ENCODE measurements at regions not wholly inside any gene's neighbourhood (a gene's known extent, or its start where the extent isn't known, plus 50 kb on each side); places are given as distances from the start of the nearest gene placed in this dataset.
A peak's percentile ranks its signal among the peaks of the same experiment; 100 is the strongest.

GRCh38 chr5:107112216-107112615 lies 558.5 kb downstream of the EFNA5 start:
- DNase-seq (ENCODE audit: low read depth) = no peak
- H3K4me3 ChIP-seq (ENCODE audit: low read length) = no peak overlapping the region
- TF ChIP-seq CTCF (conservative IDR thresholded peaks at IDR 0.05; ENCODE audit: low read depth, low read length) = no peak

- H3K4me3 ChIP-seq (ENCODE audit: low read length) = no peak overlapping the region
- DNase-seq (ENCODE audit: low read depth) = no peak
- TF ChIP-seq CTCF (conservative IDR thresholded peaks at IDR 0.05; ENCODE audit: low read depth, low read length) = peak; percentile 14
Observed at GRCh38 chr5:107104040-107104995, 566.4 kb downstream of the EFNA5 start.

- no peak overlapping the region for H3K4me3 ChIP-seq (ENCODE audit: low read length)
- no peak for TF ChIP-seq CTCF (conservative IDR thresholded peaks at IDR 0.05; ENCODE audit: low read depth, low read length)
- DNase-seq (ENCODE audit: low read depth) = no peak
Observed at GRCh38 chr5:107103522-107103921, 567.2 kb downstream of the EFNA5 start.

- no peak for TF ChIP-seq CTCF (conservative IDR thresholded peaks at IDR 0.05; ENCODE audit: low read depth, low read length)
- H3K4me3 ChIP-seq (ENCODE audit: low read length) = no peak overlapping the region
Observed at GRCh38 chr5:107100121-107100520, 570.6 kb downstream of the EFNA5 start.

GRCh38 chr5:107099506-107099905 lies 571.2 kb downstream of the EFNA5 start:
- H3K4me3 ChIP-seq (ENCODE audit: low read length) = no peak overlapping the region
- TF ChIP-seq CTCF (conservative IDR thresholded peaks at IDR 0.05; ENCODE audit: low read depth, low read length) = no peak
- DNase-seq (ENCODE audit: low read depth) = no peak

More at GRCh38 chr5:107100121-107100520, 570.6 kb downstream of the EFNA5 start:
- peak; percentile 59 for DNase-seq (ENCODE audit: low read depth)

GRCh38 chr5:107092695-107093094 lies 578.0 kb downstream of the EFNA5 start:
- no peak for DNase-seq (ENCODE audit: low read depth)
- no peak for TF ChIP-seq CTCF (conservative IDR thresholded peaks at IDR 0.05; ENCODE audit: low read depth, low read length)

GRCh38 chr5:107090506-107090905 lies 580.2 kb downstream of the EFNA5 start:
- H3K4me3 ChIP-seq (ENCODE audit: low read length) = no peak overlapping the region
- TF ChIP-seq CTCF (conservative IDR thresholded peaks at IDR 0.05; ENCODE audit: low read depth, low read length) = no peak
- DNase-seq (ENCODE audit: low read depth) = no peak

More at GRCh38 chr5:107092695-107093094, 578.0 kb downstream of the EFNA5 start:
- no peak overlapping the region for H3K4me3 ChIP-seq (ENCODE audit: low read length)
